K562 (cell line): ENCODE measurements at regions not wholly inside any gene's neighbourhood (a gene's known extent, or its start where the extent isn't known, plus 50 kb on each side); places are given as distances from the start of the nearest gene placed in this dataset.

Experiments
- CHD7 ChIP-seq: fragments of 200-600 bp; sonication (generic); IDR thresholded peaks from one replicate; pipeline ENCODE4 v1.6.1; 2012; ENCODE audit warnings: mild to moderate bottlenecking, low read depth, low read length, inconsistent platforms
- FOXA1 ChIP-seq: fragments of 450-650 bp; IDR thresholded peaks from 2 replicates; pipeline ENCODE4 v1.6.1; 2016; ENCODE audit warnings: mild to moderate bottlenecking, borderline replicate concordance
- GTF3C2 ChIP-seq: IDR thresholded peaks from 3 replicates; pipeline ENCODE4 v1.6.1; 2011; ENCODE audit warnings: borderline replicate concordance, mild to moderate bottlenecking, moderate library complexity; ENCODE audit not compliant: insufficient read length; ENCODE audit errors: extremely low read depth
- LARP7 ChIP-seq: fragments of 450-650 bp; IDR thresholded peaks from 2 replicates; pipeline ENCODE4 v1.6.1; 2016
- MBD2 ChIP-seq: sonication (generic); IDR thresholded peaks from 2 replicates; pipeline ENCODE4 v1.6.1; 2016; ENCODE audit warnings: low read depth, borderline replicate concordance
- NKRF ChIP-seq: fragments of 450-650 bp; IDR thresholded peaks from 2 replicates; pipeline ENCODE4 v1.6.1; 2016; ENCODE audit warnings: borderline replicate concordance
- NR2F6 ChIP-seq: fragments of 450-650 bp; formaldehyde crosslinking; IDR thresholded peaks from 2 replicates; pipeline ENCODE4 v1.4.0; 2020; ENCODE audit warnings: mild to moderate bottlenecking
- POLR3G ChIP-seq: IDR thresholded peaks from 2 replicates; pipeline ENCODE4 v1.6.1; 2011; ENCODE audit not compliant: insufficient read length, insufficient replicate concordance; ENCODE audit errors: extremely low read depth
- RBM15 ChIP-seq: fragments of 200-400 bp; formaldehyde crosslinking; IDR thresholded peaks from 2 replicates; pipeline ENCODE4 v1.6.1; 2018; ENCODE audit warnings: mild to moderate bottlenecking, low read length, moderate library complexity; ENCODE audit not compliant: insufficient read depth
- SIRT6 ChIP-seq: IDR thresholded peaks from one replicate; pipeline ENCODE4 v1.6.1; 2012; ENCODE audit warnings: low read depth, mild to moderate bottlenecking, control low read depth, inconsistent platforms, low read length, moderate library complexity
- TEAD1 ChIP-seq, 2 experiments: fragments of 450-650 bp in 1 of 2; sonication (generic) in 1 of 2; formaldehyde crosslinking; IDR thresholded peaks; 2 replicates each; pipeline versions ENCODE4 v1.4.0 to v1.8.0; 2020 to 2022; ENCODE audit warnings: mild to moderate bottlenecking in 2 of 2, missing genetic modification reagents in 1 of 2
- ZC3H8 ChIP-seq: fragments of 450-650 bp; IDR thresholded peaks from 2 replicates; pipeline ENCODE4 v1.6.1; 2017

- TF ChIP-seq GTF3C2: no peak
- no peak for TF ChIP-seq ZC3H8
- TF ChIP-seq LARP7: 0 out of 2 replicates have a peak, but pooled peaks have one; percentile 36
- no peak for TF ChIP-seq RBM15
- TF ChIP-seq CHD7: no peak
- no peak for TF ChIP-seq TEAD1 (CRISPR knock-in tag; IDR thresholded peaks at IDR 0.05)
- TF ChIP-seq MBD2: no peak
- TF ChIP-seq NR2F6 (CRISPR knock-in tag): no peak; the same call in 1 of the 2 replicates
- TF ChIP-seq FOXA1: no peak
- TF ChIP-seq SIRT6: no peak
- TF ChIP-seq POLR3G: no peak
- no peak for TF ChIP-seq NKRF
Observed at GRCh38 chr4:10185518-10186227, 69.1 kb upstream of the WDR1 start (continued).
